H1 (cell line): ENCODE measurements at regions not wholly inside any gene's neighbourhood (a gene's known extent, or its start where the extent isn't known, plus 50 kb on each side); places are given as distances from the start of the nearest gene placed in this dataset.

ENCODE experiments used
- CTCF ChIA-PET: fragments of 300-600 bp; sonication (Branson Sonifier 250); formaldehyde crosslinking; loops from one replicate; lab custom pipeline; 2021; ENCODE audit not compliant: partially characterized antibody; lab: Charles Lee
- POLR2A ChIA-PET: fragments of 300-600 bp; sonication (Branson Sonifier 250); formaldehyde crosslinking; loops from one replicate; lab custom pipeline; 2021; ENCODE audit warnings: inconsistent platforms; ENCODE audit not compliant: partially characterized antibody; lab: Charles Lee
- DNase-seq, 2 experiments: peaks; one replicate each; pipeline versions ENCODE4 v3.0.0 to v3.0.0-alpha.2; 2010 to 2022; ENCODE audit warnings: low spot score in 2 of 2, low read depth in 1 of 2, mixed read lengths in 1 of 2
- FAIRE-seq: peaks from 2 replicates; lab custom pipeline; 2011; peaks lifted over from hg19 to GRCh38; lab: Jason Lieb, UNC
- H2AFZ ChIP-seq: 2 replicates; pipeline ENCODE4 v1.8.1; 2012; ENCODE audit warnings: low read length, inconsistent platforms
- H2AK5ac ChIP-seq: 2 replicates; pipeline ENCODE4 v1.6.1; 2013; ENCODE audit warnings: low read depth, low read length
- H2BK120ac ChIP-seq: replicated peaks from 2 replicates; pipeline ENCODE3; 2013; ENCODE audit warnings: low read depth, low read length, inconsistent platforms
- H2BK12ac ChIP-seq: 2 replicates; pipeline ENCODE4 v1.6.1; 2013; ENCODE audit warnings: low read depth, low read length
- H2BK15ac ChIP-seq: 2 replicates; pipeline ENCODE4 v1.6.1; 2013; ENCODE audit warnings: low read length
- H2BK20ac ChIP-seq: 2 replicates; pipeline ENCODE4 v1.6.1; 2013; ENCODE audit warnings: low read length
- H2BK5ac ChIP-seq: 2 replicates; pipeline ENCODE4 v1.6.1; 2013; ENCODE audit warnings: low read depth, low read length
- H3K14ac ChIP-seq: 2 replicates; pipeline ENCODE4 v1.6.1; 2013; ENCODE audit warnings: inconsistent platforms; ENCODE audit not compliant: insufficient read length
- H3K18ac ChIP-seq: 2 replicates; pipeline ENCODE4 v1.6.1; 2013; ENCODE audit warnings: low read length; ENCODE audit errors: extremely low read depth
- H3K23ac ChIP-seq: 2 replicates; pipeline ENCODE4 v1.6.1; 2013; ENCODE audit warnings: inconsistent platforms; ENCODE audit not compliant: insufficient read length
- H3K23me2 ChIP-seq: 2 replicates; pipeline ENCODE4 v1.6.1; 2013; ENCODE audit warnings: low read depth, low read length
- H3K27ac ChIP-seq: 2 replicates; pipeline ENCODE4 v1.6.1; 2011; ENCODE audit warnings: low read depth, low read length, inconsistent platforms
- H3K27me3 ChIP-seq, 4 experiments: replicated peaks in 1 of 4; 1 replicate in 1 of 4; 2 replicates in 3 of 4; pipeline versions ENCODE4 v1.6.1 to v1.8.1; 2011 to 2013; ENCODE audit warnings: low read length in 3 of 4, mild to moderate bottlenecking in 3 of 4, inconsistent platforms in 2 of 4, mixed read lengths in 2 of 4, moderate library complexity in 1 of 4; ENCODE audit not compliant: control insufficient read depth in 3 of 4, insufficient read depth in 3 of 4; ENCODE audit errors: extremely low read depth in 1 of 4
- H3K36me3 ChIP-seq, 4 experiments: 2 replicates each; pipeline versions ENCODE4 v1.6.1 to v1.8.1; 2011 to 2013; ENCODE audit warnings: mild to moderate bottlenecking in 4 of 4, low read length in 3 of 4, moderate library complexity in 2 of 4, control low read depth in 1 of 4, inconsistent platforms in 1 of 4; ENCODE audit not compliant: insufficient read depth in 4 of 4, control insufficient read depth in 2 of 4
- H3K4ac ChIP-seq: replicated peaks from 2 replicates; pipeline ENCODE3; 2013; ENCODE audit warnings: low read length, low read depth, mixed read lengths, inconsistent platforms; ENCODE audit not compliant: insufficient read length
- H3K4me1 ChIP-seq, 4 experiments: replicated peaks in 1 of 4; 1 replicate in 1 of 4; 2 replicates in 3 of 4; pipeline versions ENCODE4 v1.6.1 to v1.8.1; 2011 to 2013; ENCODE audit warnings: low read length in 3 of 4, inconsistent platforms in 2 of 4, mixed read lengths in 1 of 4; ENCODE audit not compliant: insufficient read depth in 4 of 4, control insufficient read depth in 3 of 4
- H3K4me2 ChIP-seq, 2 experiments: 2 replicates each; pipeline versions ENCODE4 v1.6.1 to v1.8.1; 2011 to 2013; ENCODE audit warnings: low read depth in 2 of 2, low read length in 2 of 2, control low read depth in 1 of 2, inconsistent platforms in 1 of 2, mild to moderate bottlenecking in 1 of 2; ENCODE audit not compliant: insufficient read depth in 1 of 2
- H3K4me3 ChIP-seq, 4 experiments: fragments of 200-600, 300-600 bp in 1 of 4; sonication (generic), shearing (Covaris generic), sonication (Bioruptor Twin) in 1 of 4; 2 replicates each; pipeline versions ENCODE4 v1.5.1 to v1.8.1; 2011 to 2016; ENCODE audit warnings: low read length in 4 of 4, low read depth in 3 of 4, control low read depth in 2 of 4, inconsistent platforms in 2 of 4, mild to moderate bottlenecking in 2 of 4, mixed read lengths in 1 of 4, moderate library complexity in 1 of 4; ENCODE audit not compliant: insufficient read depth in 2 of 4; ENCODE audit errors: extremely low read depth in 1 of 4
- H3K56ac ChIP-seq: replicated peaks from 2 replicates; pipeline ENCODE3; 2013; ENCODE audit warnings: low read depth, mild to moderate bottlenecking, mixed read lengths, low read length, inconsistent platforms; ENCODE audit not compliant: insufficient read length
- H3K79me1 ChIP-seq: 2 replicates; pipeline ENCODE4 v1.6.1; 2013; ENCODE audit warnings: low read depth, low read length, control low read depth
- H3K79me2 ChIP-seq, 2 experiments: 2 replicates each; pipeline versions ENCODE4 v1.6.1 to v1.8.1; 2012 to 2013; ENCODE audit warnings: low read length in 2 of 2, mild to moderate bottlenecking in 2 of 2, inconsistent platforms in 1 of 2; ENCODE audit not compliant: insufficient read depth in 2 of 2, control insufficient read depth in 1 of 2
- H3K9ac ChIP-seq, 4 experiments: replicated peaks in 1 of 4; 1 replicate in 1 of 4; 2 replicates in 3 of 4; pipeline versions ENCODE4 v1.6.1 to v1.8.1; 2011 to 2013; ENCODE audit warnings: low read depth in 3 of 4, low read length in 3 of 4, control low read depth in 2 of 4, mild to moderate bottlenecking in 2 of 4, moderate library complexity in 2 of 4, inconsistent platforms in 1 of 4; ENCODE audit errors: extremely low read depth in 1 of 4
- H3K9me3 ChIP-seq, 2 experiments: 2 replicates each; pipeline versions ENCODE4 v1.6.1 to v1.8.1; 2012 to 2013; ENCODE audit warnings: mild to moderate bottlenecking in 2 of 2, moderate library complexity in 2 of 2, control low read depth in 1 of 2, inconsistent platforms in 1 of 2, low read depth in 1 of 2, low read length in 1 of 2, mixed read lengths in 1 of 2; ENCODE audit not compliant: insufficient read depth in 2 of 2
- H4K20me1 ChIP-seq, 2 experiments: replicated peaks in 1 of 2; 2 replicates each; pipeline versions ENCODE3 to v1.8.1; 2011 to 2013; ENCODE audit warnings: inconsistent platforms in 2 of 2, low read length in 2 of 2, mild to moderate bottlenecking in 1 of 2; ENCODE audit not compliant: insufficient read depth in 2 of 2, control insufficient read depth in 1 of 2
- H4K5ac ChIP-seq: 2 replicates; pipeline ENCODE4 v1.6.1; 2013; ENCODE audit warnings: low read length, low read depth, mixed read lengths, inconsistent platforms; ENCODE audit not compliant: insufficient read length
- H4K8ac ChIP-seq: 2 replicates; pipeline ENCODE4 v1.8.0; 2013; ENCODE audit warnings: mild to moderate bottlenecking, moderate library complexity, low read length, inconsistent platforms; ENCODE audit not compliant: insufficient read depth; ENCODE audit errors: extremely low read depth
- H4K91ac ChIP-seq: replicated peaks from 2 replicates; pipeline ENCODE3; 2013; ENCODE audit warnings: low read length, mixed read lengths, inconsistent platforms; ENCODE audit not compliant: insufficient read length
- BRCA1 ChIP-seq: IDR thresholded peaks from 2 replicates; pipeline ENCODE4 v1.6.1; 2012; ENCODE audit warnings: low read depth, low read length, improper control_type of control experiment
- WGBS, 2 experiments: shearing (Covaris generic) in 1 of 2; methylation state at CpG; one replicate each; pipeline versions ENCODE4 v1.1.6 to v1.1.7; 2013 to 2015; ENCODE audit warnings: low lambda C conversion rate in 2 of 2, mixed read lengths in 2 of 2, inconsistent platforms in 1 of 2, low coverage in 1 of 2, missing lambda C conversion rate in 1 of 2; ENCODE audit not compliant: insufficient replicate concordance in 2 of 2, insufficient coverage in 1 of 2, insufficient read length in 1 of 2; ENCODE audit errors: extremely low coverage in 1 of 2, missing lambda C conversion rate in 1 of 2; 5-methylcytosine and 5-hydroxymethylcytosine counted together

GRCh38 chr10:130470286-130470685, 334.1 kb downstream of the GLRX3 start:
- Histone ChIP-seq H3K4me2 (no peak overlapping the region), H3K56ac (no peak overlapping the region), H4K20me1 (no peaks in the 10 kb centered on the region), H2BK5ac (no peak overlapping the region), H3K23me2 (no peaks in the 10 kb centered on the region), H2BK12ac (no peak overlapping the region), H3K9me3 (peaks cover 4 to 10% of the 10 kb centered on the region in 2 experiments; a peak in 3 of 4 replicates), H3K4me1 (no peaks in the 10 kb centered on the region), H4K5ac (no peak overlapping the region), H2AFZ (no peak overlapping the region), H2AK5ac (no peak overlapping the region), H3K27ac (no peak overlapping the region), H2BK120ac (no peak overlapping the region), H3K23ac (no peak overlapping the region), H3K79me1 (no peaks in the 10 kb centered on the region), H3K79me2 (no peaks in the 10 kb centered on the region), H4K8ac (no peak overlapping the region), H3K27me3 (no peaks in the 10 kb centered on the region), H3K9ac (no peak overlapping the region), H3K4me3 (no peak overlapping the region), H3K18ac (no peak overlapping the region), H3K36me3 (no peaks in the 10 kb centered on the region), H2BK20ac (no peak overlapping the region), H3K14ac (no peak overlapping the region), H3K4ac (no peak overlapping the region), H2BK15ac (no peak overlapping the region), H4K91ac (no peak overlapping the region)
- no peak for DNase-seq
- TF ChIP-seq BRCA1 = no peak
- POLR2A ChIA-PET = no interaction called here
- CTCF ChIA-PET = interaction anchor here (1.4 to 1.7 kb wide), 2 partner anchors 11 to 12 kb away, joined by 4 to 6 read pairs; no protein-coding TSS in a partner anchor
- 98% methylated on average over 5 of the region's 5 CpGs; no CpG with 5 or more reads in 1 of the 2 experiments for WGBS, 2 experiments
- FAIRE-seq = no peak
